LNCAP (cell line): ENCODE measurements at regions not wholly inside any gene's neighbourhood (a gene's known extent, or its start where the extent isn't known, plus 50 kb on each side); places are given as distances from the start of the nearest gene placed in this dataset.

ENCODE experiments used
- TF ChIP-seq, protein P1 (sequence below): fragments of 450-650 bp; IDR thresholded peaks from 2 replicates; pipeline ENCODE4 v1.5.1; 2017; ENCODE audit warnings: mild to moderate bottlenecking

DNA sequence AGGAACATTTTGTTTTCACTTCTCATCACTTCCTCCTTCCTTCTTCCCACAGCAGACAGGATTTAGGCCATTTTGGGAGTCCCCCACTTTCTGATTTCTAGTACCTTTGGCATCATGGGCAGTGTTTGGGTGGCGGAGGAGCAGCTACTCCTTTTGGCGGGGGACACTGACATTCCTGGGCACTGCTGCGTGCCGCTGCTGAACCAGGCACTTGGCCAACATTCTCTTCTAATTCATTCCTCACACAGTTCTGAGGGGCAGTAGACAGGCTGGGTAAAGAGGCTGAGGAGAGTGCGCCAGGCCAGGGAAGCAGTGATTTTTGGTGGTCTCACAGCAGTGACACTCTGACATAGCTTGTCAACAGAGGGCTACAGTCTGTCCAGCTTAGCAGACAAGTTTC is 270.2 kb downstream of the LOXHD1 start:
- TF ChIP-seq, protein P1, sequence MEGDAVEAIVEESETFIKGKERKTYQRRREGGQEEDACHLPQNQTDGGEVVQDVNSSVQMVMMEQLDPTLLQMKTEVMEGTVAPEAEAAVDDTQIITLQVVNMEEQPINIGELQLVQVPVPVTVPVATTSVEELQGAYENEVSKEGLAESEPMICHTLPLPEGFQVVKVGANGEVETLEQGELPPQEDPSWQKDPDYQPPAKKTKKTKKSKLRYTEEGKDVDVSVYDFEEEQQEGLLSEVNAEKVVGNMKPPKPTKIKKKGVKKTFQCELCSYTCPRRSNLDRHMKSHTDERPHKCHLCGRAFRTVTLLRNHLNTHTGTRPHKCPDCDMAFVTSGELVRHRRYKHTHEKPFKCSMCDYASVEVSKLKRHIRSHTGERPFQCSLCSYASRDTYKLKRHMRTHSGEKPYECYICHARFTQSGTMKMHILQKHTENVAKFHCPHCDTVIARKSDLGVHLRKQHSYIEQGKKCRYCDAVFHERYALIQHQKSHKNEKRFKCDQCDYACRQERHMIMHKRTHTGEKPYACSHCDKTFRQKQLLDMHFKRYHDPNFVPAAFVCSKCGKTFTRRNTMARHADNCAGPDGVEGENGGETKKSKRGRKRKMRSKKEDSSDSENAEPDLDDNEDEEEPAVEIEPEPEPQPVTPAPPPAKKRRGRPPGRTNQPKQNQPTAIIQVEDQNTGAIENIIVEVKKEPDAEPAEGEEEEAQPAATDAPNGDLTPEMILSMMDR: no peak

DNA sequence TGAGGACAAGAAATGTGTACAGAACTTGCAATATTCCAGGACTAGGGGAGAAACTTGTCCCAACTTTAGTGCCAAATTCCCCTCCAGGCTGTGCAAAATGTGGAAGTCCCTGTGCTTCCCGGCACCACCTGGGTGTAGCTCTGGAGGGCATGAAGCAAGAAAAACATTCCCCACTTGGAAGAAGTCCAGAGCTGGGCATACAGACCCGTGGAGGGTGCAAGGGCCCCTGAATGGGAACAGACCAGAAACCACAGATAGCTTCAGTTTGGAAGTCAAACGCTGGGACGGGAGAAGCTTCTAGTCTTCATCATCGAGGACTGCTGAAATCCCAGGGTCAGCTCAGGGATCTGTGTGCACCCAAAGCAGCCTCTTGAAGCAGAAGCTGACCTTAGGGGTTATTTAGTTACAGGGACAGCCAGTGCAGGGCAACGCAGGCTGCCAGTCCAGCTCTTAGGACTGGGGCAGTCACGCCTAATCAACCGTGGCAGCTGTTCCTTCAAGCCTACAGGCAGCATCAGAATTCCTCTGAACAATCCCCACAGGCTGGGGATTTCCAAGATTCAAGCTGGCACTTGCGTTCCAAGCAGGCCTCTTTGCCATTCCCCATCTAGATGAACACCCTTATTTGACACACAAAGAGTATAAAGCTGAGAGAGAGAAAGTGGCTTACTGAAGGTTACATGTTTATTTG is 269.4 kb downstream of the LOXHD1 start:
- TF ChIP-seq, protein P1: no peak

DNA sequence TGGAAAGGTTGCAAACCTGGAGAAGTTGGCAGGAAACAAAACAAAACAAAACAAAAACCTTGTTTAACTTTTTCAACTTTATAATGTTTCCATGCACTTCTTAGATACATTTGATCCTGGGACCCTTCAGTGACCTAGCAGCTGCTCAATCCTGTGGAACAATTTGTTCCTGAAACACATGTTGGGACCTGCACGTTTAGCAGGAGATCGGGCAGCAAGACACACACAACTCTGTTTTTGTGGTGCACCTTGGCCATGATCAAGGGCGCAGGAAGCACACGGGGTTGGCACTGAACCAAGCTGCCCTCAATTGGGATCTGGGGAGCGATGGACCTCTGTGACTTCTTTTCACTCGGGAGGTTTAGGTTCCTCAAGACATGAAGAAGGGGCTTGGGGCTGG is 268.7 kb downstream of the LOXHD1 start:
- TF ChIP-seq, protein P1: no peak

DNA sequence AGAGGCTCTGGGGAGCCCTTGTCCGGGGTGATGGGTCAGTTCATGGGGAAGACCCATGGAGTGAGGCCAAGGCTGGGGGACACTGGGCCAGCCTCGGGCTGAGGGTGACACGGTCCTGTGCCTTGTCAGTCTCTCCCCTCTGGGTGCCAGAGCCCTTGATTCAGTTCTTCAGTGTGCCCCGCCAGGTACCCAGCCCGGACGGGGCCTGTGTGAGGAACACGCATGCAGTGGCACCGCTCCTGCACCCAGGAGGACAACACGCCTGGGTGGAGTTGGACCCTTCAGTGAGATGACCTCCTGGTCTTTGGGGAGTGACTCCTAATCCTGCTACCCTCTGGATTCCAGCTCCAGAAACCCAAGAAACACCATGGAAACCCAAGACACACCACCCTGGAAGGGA is 264.4 kb downstream of the LOXHD1 start:
- TF ChIP-seq, protein P1: no peak

DNA sequence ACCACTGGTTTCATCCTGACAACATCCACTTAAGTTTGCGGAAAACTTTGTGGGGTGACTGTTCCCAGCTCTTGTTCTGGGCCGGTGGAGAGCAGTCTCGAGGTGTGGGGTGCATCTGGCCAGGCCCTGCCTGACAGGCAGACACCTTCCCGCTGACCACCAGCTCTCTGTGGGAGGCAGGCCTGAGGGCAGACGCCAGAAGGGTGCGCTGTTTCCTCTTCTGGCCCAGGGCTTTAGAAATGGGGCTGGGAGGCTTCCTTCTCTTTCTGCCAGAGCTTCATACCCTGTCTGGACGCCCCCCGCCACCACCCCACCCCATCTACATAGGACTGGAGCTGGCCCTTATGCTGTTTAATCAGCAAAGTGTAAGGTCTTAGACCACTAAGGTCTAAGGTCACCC is 263.8 kb downstream of the LOXHD1 start:
- TF ChIP-seq, protein P1: no peak

DNA sequence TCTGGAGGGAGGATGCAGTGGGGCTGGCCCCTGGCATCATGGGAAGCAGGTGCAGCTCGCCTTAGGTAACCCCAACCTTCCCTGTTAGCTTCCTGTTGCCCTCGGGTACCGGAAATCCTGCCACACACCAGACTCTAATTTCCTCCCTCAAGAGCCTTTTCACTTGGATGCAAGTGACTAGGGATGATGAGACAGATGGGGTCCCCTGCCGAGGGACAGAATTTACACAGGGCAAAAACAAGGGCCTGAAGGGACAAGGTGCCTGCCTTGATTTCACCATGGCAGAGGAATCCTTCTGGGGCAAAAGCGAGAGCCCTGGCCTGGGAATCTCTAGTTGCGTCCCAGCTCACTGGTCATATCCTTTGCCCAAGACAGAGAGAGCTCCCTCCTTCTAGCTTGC is 263.1 kb downstream of the LOXHD1 start:
- TF ChIP-seq, protein P1: no peak

DNA sequence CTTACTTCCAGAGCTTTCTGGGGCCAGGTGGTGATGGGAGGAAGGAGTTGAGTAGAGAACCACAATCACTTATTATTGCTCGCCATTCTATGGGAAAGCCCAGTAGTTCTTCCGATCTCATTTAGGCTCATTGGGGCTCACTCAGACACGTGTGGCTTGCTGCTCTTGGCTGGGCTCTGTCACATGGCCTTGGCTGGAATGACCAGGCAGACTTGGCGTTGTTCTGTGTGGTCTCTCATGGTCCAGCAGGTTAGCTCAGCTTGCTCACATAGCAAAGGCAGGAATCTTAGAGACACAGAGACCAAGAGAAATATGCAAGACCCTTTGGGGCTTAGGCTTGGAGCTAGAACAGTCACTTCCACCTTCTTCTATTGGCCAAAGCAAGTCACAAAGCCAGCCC is 261.2 kb downstream of the LOXHD1 start:
- TF ChIP-seq, protein P1: no peak

DNA sequence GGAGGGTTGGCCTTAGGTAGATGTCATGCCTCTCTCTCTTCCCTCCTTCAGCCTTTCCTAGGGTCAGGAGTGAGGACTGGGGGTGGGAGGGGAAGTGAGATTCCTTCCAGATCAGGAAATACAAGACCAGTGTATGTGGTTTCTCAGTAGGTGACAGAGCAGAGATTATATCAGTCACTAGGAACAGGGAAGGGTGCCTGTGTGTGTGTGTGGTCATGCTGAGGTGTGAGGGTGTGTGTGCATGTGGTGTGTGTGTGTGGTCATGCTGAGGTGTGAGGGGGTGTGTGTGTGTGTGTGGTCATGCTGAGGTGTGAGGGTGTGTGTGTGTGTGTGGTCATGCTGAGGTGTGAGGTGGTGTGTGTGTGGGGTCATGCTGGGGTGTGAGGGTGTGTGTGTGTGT is 259.8 kb downstream of the LOXHD1 start:
- TF ChIP-seq, protein P1: no peak
